ENCODE measurements at regions not wholly inside any gene's neighbourhood (a gene's known extent, or its start where the extent isn't known, plus 50 kb on each side); places are given as distances from the start of the nearest gene placed in this dataset.

DNA sequence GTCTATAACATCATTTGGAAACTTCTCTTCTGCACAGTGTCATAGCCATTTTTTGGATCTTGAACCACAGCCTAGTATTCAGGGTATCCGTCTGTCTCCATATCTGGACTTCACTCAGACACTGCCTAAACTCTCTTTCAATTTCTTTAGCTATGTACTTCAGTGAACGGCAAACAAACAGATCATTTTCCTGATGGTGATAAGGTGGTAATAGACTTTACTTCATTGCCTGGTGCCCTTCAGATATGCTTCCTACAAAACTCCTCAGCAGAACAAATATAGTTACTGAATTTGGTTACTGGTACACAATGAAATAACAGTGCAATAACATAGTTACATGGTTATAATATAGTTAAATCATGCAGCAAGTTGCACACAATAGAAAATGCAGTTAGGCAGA lies 348.2 kb downstream of the ZSWIM6 start:
- DNase-seq (ENCODE audit: low read depth), result no peak
- TF ChIP-seq MYC (IDR thresholded peaks at IDR 0.05; ENCODE audit: low read depth, low read length) (no peak), POLR2A (IDR thresholded peaks at IDR 0.05; ENCODE audit: extremely low read depth, insufficient read length) (no peak)
- TF ChIP-seq, protein P1, sequence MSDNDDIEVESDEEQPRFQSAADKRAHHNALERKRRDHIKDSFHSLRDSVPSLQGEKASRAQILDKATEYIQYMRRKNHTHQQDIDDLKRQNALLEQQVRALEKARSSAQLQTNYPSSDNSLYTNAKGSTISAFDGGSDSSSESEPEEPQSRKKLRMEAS (IDR thresholded peaks at IDR 0.05; ENCODE audit: low read depth, low read length), result no peak
- TF ChIP-seq, protein P2, sequence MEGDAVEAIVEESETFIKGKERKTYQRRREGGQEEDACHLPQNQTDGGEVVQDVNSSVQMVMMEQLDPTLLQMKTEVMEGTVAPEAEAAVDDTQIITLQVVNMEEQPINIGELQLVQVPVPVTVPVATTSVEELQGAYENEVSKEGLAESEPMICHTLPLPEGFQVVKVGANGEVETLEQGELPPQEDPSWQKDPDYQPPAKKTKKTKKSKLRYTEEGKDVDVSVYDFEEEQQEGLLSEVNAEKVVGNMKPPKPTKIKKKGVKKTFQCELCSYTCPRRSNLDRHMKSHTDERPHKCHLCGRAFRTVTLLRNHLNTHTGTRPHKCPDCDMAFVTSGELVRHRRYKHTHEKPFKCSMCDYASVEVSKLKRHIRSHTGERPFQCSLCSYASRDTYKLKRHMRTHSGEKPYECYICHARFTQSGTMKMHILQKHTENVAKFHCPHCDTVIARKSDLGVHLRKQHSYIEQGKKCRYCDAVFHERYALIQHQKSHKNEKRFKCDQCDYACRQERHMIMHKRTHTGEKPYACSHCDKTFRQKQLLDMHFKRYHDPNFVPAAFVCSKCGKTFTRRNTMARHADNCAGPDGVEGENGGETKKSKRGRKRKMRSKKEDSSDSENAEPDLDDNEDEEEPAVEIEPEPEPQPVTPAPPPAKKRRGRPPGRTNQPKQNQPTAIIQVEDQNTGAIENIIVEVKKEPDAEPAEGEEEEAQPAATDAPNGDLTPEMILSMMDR (IDR thresholded peaks at IDR 0.05; ENCODE audit: low read depth, low read length), result no peak
- H3K4me3 ChIP-seq (ENCODE audit: low read depth, low read length), result no peak overlapping the region

DNA sequence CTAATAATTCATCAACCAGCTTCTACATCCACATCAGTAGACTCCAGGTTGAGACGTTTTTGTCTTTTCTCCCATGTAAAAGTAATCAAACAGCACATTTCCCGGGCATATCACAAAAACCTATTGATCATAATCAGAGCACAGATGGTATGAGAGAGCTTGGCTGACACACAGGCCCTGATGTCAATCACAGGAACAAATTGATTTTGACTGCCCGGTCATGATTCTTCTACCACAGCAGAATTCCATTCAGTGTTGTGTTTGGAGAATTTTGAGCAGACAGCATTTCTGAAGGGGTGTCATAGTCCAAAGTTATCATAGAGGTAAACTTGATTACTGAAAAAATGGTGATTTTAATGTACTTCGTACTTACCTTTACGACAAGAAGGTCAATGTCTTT lies 351.1 kb downstream of the ZSWIM6 start:
- no peak overlapping the region for H3K4me3 ChIP-seq (ENCODE audit: low read depth, low read length)
- no peak for DNase-seq (ENCODE audit: low read depth)
- TF ChIP-seq, protein P2 (IDR thresholded peaks at IDR 0.05; ENCODE audit: low read depth, low read length), result no peak
- TF ChIP-seq, protein P1 (IDR thresholded peaks at IDR 0.05; ENCODE audit: low read depth, low read length), result no peak
- TF ChIP-seq POLR2A (IDR thresholded peaks at IDR 0.05; ENCODE audit: extremely low read depth, insufficient read length) (no peak), MYC (IDR thresholded peaks at IDR 0.05; ENCODE audit: low read depth, low read length) (no peak)

DNA sequence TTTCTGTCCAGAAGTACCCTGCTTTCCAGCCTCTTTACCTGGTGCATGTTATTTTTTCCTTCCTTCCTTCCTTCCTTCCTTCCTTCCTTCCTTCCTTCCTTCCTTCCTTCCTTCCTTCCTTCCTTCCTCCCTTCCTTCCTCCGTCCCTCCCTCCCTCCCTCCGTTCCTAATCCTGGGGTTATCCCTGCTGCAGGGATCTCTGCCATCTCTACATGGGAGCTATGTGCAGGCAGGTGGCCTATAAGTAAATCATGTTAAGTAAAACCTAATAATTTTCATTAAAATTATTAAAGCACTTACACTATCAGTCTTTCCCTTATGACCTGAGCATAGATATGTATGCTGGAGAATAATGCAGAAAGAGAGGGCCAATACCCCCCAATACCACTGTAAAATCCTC lies 351.9 kb downstream of the ZSWIM6 start:
- H3K4me3 ChIP-seq (ENCODE audit: low read depth, low read length), result no peak overlapping the region

DNA sequence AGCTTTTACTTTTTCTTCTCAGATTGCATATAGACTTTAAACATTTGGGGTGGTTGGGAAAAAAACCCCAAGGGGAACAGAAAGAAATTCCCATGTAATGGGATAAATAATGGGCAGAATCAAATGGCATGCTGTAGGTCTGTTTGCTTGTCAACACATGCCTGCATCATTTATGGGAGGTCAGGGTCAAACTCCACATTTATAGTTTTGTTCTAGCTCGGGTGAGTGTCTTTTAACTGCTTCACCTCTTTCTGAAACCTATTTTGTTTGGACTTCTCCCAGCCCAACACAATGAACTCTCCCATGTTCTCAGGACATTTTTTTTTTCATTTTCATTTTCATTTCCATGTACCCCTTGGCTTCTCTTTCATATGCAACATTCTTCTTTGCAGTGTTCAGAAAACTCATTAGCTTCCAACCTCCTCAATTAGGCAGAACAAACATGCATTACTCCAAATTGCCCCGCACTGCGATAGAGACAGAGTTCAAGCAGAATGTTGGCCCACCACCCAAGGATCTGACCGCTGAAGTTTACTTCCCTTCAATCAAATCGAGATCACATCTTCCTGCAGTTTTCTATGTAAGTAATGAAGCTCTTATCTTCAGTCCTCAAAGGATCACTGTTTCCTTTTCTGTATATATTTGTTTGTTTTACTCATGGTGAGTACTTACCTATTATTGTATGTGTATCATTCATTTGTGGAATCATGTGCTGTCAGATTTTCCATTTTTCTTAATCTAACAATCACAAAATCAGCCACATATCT lies 354.6 kb downstream of the ZSWIM6 start:
- H3K4me3 ChIP-seq (ENCODE audit: low read depth, low read length), result no peak overlapping the region
- TF ChIP-seq MYC (IDR thresholded peaks at IDR 0.05; ENCODE audit: low read depth, low read length) (no peak), POLR2A (IDR thresholded peaks at IDR 0.05; ENCODE audit: extremely low read depth, insufficient read length) (no peak)
- TF ChIP-seq, protein P2 (IDR thresholded peaks at IDR 0.05; ENCODE audit: low read depth, low read length), result no peak
- TF ChIP-seq, protein P1 (IDR thresholded peaks at IDR 0.05; ENCODE audit: low read depth, low read length), result no peak
- no peak for DNase-seq (ENCODE audit: low read depth)

More for the DNA sequence above, 351.9 kb downstream of the ZSWIM6 start:
- no peak for DNase-seq (ENCODE audit: low read depth)
- no peak for TF ChIP-seq MYC (IDR thresholded peaks at IDR 0.05; ENCODE audit: low read depth, low read length)
- TF ChIP-seq, protein P1 (IDR thresholded peaks at IDR 0.05; ENCODE audit: low read depth, low read length), result no peak
- TF ChIP-seq POLR2A (IDR thresholded peaks at IDR 0.05; ENCODE audit: extremely low read depth, insufficient read length), result no peak
- TF ChIP-seq, protein P2 (IDR thresholded peaks at IDR 0.05; ENCODE audit: low read depth, low read length), result no peak

DNA sequence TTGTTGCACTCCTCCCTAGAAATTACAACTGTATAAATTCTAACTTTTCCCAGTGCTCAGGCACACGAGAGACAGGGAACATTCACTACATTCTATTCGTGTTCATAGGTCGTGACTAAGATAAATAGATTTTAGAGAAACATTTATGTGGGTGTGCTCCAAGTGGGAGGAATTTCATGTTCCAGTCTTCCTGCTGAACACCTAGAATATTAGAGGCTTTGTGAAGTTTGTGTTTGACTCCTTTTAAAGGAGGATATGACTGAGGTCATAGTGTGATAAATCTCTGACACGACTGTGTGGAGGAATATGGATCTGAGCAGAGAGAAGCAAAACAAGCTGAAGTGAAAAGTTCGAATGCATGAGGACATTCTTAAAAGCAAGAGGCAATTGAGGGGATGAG lies 355.3 kb downstream of the ZSWIM6 start:
- no peak overlapping the region for H3K4me3 ChIP-seq (ENCODE audit: low read depth, low read length)
- TF ChIP-seq POLR2A (IDR thresholded peaks at IDR 0.05; ENCODE audit: extremely low read depth, insufficient read length), result no peak
- no peak for TF ChIP-seq MYC (IDR thresholded peaks at IDR 0.05; ENCODE audit: low read depth, low read length)
- TF ChIP-seq, protein P2 (IDR thresholded peaks at IDR 0.05; ENCODE audit: low read depth, low read length), result no peak
- TF ChIP-seq, protein P1 (IDR thresholded peaks at IDR 0.05; ENCODE audit: low read depth, low read length), result no peak
- DNase-seq (ENCODE audit: low read depth), result no peak

Measured in NB4 (cell line).